BJ (cell line): ENCODE measurements at regions not wholly inside any gene's neighbourhood (a gene's known extent, or its start where the extent isn't known, plus 50 kb on each side); places are given as distances from the start of the nearest gene placed in this dataset.

Source experiments
- CTCF ChIA-PET: fragments of 350-600 bp; formaldehyde crosslinking; extraction: SDS; loops from one replicate; lab custom pipeline; 2021; ENCODE audit warnings: antibody characterized with exemption, inconsistent platforms; lab: Yijun Ruan, JAX
- POLR2A ChIA-PET: fragments of 300-600 bp; sonication (Branson Sonifier 250); formaldehyde crosslinking; extraction: SDS; loops from one replicate; lab custom pipeline; 2021; ENCODE audit warnings: antibody characterized with exemption; lab: Charles Lee
- DNase-seq: peaks from one replicate; pipeline ENCODE4 v3.0.0-alpha.2; 2011; ENCODE audit warnings: low read depth
- H3K27me3 ChIP-seq: 2 replicates; pipeline ENCODE4 v1.6.0; 2011; ENCODE audit warnings: low read length; ENCODE audit not compliant: control insufficient read depth, insufficient read depth
- H3K36me3 ChIP-seq: 2 replicates; pipeline ENCODE4 v1.5.1; 2011; ENCODE audit warnings: low read length; ENCODE audit not compliant: control insufficient read depth, insufficient read depth
- H3K4me3 ChIP-seq: 2 replicates; pipeline ENCODE4 v1.5.1; 2011; ENCODE audit warnings: low read depth, mild to moderate bottlenecking, control low read depth, low read length
- TF ChIP-seq, protein P1 (sequence below): IDR thresholded peaks from 2 replicates; pipeline ENCODE4 v1.5.1; 2011; ENCODE audit warnings: low read depth, mild to moderate bottlenecking, control low read depth, inconsistent platforms, low read length, moderate library complexity; ENCODE audit not compliant: insufficient read depth

DNA sequence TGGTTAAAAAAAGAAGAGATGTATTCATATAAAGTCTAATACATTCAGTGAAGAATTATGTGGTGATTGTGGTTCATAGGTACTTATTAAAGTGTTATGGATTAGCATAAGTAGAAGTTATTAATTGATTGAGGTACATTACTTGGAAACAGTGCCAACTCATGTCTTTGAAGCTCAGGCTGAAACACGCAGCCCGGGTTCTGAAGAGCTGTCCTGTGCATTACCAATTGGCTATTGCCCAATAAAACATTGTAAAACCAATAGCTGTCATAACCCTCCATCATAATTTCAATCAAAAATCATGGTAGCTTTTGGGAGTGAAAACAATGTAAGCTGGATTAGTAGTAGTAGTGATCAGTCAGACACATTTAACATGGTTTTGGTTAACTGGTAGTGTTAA is 560.1 kb downstream of the MCTP2 start:
- CTCF ChIA-PET, result no interaction called here
- no peak for DNase-seq
- Histone ChIP-seq H3K36me3 (no peaks in the 10 kb centered on the region), H3K27me3 (no peaks in the 10 kb centered on the region), H3K4me3 (no peak overlapping the region)
- POLR2A ChIA-PET, result no interaction called here
- TF ChIP-seq, protein P1, sequence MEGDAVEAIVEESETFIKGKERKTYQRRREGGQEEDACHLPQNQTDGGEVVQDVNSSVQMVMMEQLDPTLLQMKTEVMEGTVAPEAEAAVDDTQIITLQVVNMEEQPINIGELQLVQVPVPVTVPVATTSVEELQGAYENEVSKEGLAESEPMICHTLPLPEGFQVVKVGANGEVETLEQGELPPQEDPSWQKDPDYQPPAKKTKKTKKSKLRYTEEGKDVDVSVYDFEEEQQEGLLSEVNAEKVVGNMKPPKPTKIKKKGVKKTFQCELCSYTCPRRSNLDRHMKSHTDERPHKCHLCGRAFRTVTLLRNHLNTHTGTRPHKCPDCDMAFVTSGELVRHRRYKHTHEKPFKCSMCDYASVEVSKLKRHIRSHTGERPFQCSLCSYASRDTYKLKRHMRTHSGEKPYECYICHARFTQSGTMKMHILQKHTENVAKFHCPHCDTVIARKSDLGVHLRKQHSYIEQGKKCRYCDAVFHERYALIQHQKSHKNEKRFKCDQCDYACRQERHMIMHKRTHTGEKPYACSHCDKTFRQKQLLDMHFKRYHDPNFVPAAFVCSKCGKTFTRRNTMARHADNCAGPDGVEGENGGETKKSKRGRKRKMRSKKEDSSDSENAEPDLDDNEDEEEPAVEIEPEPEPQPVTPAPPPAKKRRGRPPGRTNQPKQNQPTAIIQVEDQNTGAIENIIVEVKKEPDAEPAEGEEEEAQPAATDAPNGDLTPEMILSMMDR, result no peak

DNA sequence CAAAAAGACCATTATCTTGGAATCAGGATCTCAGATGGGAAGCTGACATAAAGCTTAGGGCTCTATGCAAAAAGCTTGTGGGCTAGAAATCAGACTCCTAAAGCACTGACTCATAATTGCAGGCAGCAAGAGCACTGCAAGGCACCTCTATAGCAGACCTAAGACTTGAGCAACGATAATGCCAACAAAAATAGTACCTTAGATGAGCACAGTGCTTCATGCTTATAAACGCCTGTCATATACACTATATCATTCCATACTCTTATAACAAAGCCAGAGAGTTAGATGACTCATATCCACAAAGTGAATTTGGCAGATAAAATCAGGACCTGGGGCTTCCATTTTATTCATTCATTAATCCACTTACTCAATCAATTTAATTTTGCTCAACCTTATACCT is 560.8 kb downstream of the MCTP2 start:
- H3K36me3 ChIP-seq, result no peaks in the 10 kb centered on the region
- no peak for DNase-seq
- no peaks in the 10 kb centered on the region for H3K27me3 ChIP-seq
- POLR2A ChIA-PET, result no interaction called here
- TF ChIP-seq, protein P1, result no peak
- CTCF ChIA-PET, result no interaction called here
- no peak overlapping the region for H3K4me3 ChIP-seq

DNA sequence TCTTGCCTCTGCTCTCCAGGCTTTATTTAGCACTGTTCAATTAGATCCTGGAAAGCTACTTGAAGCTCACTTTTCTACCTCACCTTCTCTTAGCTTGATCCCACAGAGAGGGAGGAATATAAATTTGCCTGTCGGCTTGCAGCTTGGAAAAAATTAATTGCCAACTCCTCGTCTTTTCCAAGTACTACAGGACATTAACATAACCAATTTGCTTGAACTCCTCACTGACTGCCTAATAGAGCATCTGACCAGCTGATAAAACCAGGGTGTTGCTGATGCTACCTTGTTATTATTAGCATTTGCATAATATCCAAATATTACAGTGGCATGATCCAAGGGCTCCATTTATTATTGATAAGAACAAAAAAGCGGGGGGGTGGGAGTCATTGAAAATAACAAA is 561.8 kb downstream of the MCTP2 start:
- TF ChIP-seq, protein P1, result no peak
- ChIA-PET POLR2A (no interaction called here), CTCF (no interaction called here)
- Histone ChIP-seq H3K27me3 (no peaks in the 10 kb centered on the region), H3K36me3 (no peaks in the 10 kb centered on the region), H3K4me3 (no peak overlapping the region)
- no peak for DNase-seq

DNA sequence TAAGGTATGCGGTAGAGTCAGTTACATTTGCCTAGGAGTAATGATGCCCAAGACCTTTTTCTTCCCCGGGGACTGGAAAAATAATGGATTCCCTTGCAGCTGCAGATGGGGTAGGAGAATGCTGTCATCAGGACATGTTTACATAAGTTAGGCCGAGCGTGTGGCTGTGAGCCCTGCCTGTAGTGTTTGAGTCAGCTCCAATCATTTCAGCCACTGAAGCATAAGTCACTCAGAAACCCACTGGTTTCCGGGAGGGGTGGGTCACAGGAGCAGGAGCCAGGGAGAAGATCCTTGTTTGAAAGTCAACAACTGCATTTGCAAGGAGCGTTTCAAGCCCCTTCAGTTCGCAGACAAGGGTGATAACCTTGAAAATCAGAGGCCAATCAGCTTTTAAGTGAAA is 562.3 kb downstream of the MCTP2 start:
- TF ChIP-seq, protein P1, result no peak
- ChIA-PET POLR2A (no interaction called here), CTCF (no interaction called here)
- Histone ChIP-seq H3K27me3 (no peaks in the 10 kb centered on the region), H3K36me3 (no peaks in the 10 kb centered on the region), H3K4me3 (no peak overlapping the region)
- DNase-seq, result no peak

DNA sequence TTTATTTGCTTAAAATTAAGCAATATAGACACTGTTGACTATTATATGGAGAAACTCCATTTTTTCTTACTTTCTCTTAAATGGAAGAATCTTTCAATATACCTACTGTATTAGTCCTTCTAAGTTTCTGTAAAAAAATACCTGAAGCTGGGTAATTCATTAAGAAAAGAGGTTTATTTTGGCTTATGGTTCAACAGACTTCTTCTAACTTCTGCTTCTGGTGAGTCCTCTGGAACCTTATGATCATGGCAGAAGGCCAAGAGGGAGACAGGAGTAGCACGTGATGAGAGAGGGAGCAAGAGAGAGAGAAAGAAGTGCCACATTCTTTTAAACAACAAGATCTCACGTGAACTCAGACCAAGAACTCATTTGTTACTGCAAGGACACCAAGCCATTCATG is 573.3 kb downstream of the MCTP2 start:
- DNase-seq, result no peak
- TF ChIP-seq, protein P1, result no peak
- H3K4me3 ChIP-seq, result no peak overlapping the region
- H3K36me3 ChIP-seq, result no peaks in the 10 kb centered on the region
- ChIA-PET POLR2A (no interaction called here), CTCF (no interaction called here)
- no peaks in the 10 kb centered on the region for H3K27me3 ChIP-seq
